DMS79 treated with DMSO at 0.1 percent for 48 hours (cell line): ENCODE measurements at regions not wholly inside any gene's neighbourhood (a gene's known extent, or its start where the extent isn't known, plus 50 kb on each side); places are given as distances from the start of the nearest gene placed in this dataset.

ENCODE experiments used
- DNase-seq: peaks from one replicate; lab custom pipeline; 2025; lab: John Stamatoyannopoulos, UW

DNA sequence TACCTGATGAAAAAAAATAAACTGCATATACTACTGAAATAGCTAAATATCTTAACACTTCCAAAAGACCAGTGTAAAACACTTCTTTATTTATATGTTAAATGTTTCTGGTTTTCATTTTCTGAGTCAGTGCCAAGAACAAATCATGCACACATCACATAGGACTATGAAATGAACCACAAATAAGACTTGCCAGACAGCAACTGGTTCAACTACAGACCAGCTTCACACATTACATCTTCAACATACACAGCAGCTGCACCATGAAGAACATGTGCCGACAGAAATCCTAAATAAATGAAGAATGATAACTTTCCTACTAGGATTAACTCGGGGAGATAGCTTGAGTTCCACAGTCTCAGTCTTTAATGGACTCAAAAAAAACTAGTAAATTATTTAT lies 168.3 kb upstream of the STXBP5 start:
- DNase-seq: no peak

DNA sequence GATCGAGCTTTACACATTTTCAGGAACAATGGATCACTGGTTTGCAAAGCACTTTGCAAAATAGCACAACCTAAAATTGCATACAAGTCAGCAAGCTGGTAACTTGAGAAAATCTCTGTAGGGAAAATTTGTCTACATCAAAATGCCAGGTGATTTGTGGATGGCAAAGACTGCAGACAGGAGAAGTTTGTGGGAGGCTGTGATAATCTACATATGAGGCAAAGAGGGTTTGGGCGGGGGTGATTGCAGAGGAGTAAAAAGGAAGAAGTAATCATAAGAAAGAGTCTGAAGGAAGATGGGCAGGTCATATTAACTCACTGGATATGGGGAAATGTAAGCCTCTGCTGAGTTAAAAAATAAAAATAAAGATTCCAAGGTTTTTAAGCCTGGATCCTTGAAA lies 166.3 kb upstream of the STXBP5 start:
- no peak for DNase-seq

DNA sequence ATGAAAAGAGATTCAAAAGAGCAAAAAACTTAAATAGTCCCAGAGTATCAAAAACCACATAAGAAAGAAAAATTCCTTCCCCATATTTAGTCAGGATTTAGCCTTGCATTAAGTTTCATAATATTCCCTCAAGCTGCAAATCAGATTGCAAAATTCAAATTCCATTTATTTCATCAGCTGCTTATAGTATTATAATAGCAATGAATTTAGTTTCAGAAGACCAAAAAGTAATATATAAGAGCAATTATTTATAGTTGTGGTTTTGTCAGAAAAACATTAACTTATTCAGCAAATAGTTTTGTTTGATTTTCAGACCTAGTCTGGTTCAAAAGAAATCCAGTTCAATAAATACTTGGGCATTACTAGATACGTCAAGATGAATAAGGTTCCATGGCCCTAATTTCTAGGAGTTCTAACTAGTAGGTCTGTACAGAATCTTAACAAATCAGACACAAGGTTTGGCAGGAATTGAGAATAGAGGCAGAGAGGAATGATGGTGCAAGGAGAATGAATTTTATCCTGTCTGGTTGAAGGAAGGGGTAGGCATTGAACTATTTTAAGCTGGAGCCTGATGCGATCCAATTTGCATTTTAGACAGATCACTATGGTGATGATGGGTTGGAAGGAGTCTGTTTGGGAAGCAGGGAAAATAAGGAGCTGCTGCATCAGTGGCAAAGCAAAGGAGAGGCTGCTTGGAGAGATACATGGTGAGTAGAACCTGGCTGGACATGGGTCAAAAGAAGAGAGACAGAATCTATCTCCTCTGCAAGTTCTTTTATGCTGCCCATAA lies 163.9 kb upstream of the STXBP5 start:
- DNase-seq: no peak

DNA sequence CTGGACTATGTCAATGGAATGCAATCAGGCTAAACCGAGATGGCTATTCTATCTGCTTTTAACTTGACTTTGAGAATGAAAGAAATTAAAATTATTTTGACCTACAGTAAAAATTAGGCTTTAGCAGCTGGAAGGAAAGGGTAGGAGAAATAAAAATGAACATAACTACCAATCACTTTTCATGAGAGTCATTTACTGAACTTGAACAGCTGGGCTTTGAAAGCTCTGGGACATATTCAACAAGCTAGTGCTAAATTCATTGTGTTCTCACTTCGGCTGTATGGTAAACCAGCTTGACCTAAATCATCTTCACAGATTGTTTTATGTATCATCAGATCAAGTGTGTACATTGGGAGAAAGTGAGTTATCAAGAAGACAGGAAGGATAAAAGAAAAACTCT lies 161.5 kb upstream of the STXBP5 start:
- no peak for DNase-seq

DNA sequence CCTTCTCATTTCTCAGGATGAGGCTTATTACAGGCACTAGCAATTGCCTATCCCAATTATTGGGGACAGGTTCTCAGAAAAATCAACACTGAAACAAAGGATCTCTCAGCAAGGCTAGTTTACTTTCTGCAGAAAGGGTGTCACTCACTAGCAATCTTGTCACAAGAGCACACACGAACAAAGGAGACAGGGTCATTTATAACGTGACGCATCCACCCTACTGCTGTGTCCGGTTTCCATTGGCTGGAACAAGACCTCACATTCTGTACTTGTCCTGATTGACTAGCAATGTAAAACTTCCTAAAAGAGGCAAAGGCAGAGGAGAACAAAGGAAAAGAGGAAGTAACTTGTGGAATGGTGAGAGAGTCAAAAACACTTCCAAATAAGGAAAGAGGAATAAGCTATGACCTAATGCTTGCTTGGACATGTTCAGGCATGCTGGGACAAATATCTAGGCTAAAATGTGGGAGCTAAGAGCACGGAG lies 160.2 kb upstream of the STXBP5 start:
- DNase-seq: no peak

DNA sequence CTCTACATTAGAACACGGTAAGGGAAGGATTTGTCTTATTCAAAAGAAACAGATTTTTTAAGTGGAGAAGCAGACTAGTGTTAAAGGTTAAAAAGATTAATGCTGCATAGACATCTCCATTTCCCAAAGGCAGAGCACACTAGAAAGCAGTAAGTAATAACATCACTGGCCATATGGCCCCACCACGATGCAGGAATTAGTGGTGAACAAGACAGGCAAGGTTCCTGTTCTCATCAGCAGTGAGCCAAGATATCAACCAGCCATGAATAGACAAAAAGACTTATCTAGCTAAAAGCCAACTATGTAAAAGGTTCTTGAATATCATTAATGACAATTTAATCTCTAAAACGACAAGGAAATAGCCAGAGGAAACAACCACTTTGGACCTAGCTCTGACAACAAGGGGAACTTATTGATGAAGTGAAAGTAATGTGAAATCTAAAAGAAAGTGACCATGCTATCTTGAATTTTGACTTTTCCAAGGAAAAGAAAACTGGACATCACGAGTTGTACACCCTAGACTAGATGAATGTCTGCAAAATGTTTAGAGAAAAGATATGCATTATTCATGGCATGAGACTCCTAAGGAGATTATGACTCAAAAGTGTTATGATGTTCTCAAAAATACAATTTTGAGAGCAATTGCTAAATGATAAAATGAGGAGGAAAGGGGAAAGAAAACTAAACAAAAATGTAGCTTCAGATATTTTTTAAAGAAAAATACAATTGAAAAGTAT lies 157.9 kb upstream of the STXBP5 start:
- no peak for DNase-seq

DNA sequence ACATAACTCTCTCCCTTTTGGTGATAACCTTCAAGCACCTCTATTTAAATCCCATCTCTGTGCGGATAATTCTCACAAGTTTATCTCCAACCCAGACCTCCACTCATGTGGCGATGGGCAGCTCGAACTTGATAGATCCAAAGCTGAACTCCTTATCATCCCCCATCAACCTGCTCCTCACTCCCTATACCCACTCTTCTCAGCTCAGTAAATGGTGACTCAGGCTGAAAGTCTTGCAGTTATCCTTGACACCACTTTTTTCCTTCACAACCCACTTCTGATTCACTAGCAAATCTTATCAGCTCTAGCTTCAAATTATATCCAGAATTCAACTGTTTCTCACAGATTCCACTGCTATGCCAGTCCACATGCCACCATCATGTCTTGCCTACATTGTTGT lies 155.3 kb upstream of the STXBP5 start:
- no peak for DNase-seq

DNA sequence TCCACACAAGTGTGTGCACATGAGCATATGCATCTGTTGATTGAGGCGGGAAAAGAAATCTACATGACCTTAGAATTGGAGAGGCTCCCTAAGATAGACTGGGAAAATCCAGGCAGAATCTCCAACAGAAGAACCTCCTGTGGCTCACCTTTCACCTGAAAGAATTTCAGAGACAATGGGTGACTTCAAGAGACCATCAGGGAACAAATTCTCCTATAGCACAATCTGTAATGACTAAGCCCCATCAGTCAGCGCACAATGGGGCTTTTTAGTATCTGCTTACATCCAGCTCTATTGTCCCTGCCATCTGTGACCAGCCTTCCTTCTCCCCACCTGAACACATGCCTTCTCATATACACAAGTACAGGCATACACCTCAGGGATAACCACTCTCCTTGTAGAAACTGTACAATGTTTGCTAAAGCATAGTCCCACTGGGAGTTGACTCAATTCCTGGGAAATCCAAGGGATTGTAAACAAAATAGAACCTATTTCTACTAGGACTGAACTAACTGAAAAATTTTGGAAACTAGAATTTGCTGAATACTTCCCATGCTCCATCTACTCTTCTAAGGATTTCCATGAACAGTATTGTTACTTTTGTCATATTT lies 150.8 kb upstream of the STXBP5 start:
- no peak for DNase-seq

DNA sequence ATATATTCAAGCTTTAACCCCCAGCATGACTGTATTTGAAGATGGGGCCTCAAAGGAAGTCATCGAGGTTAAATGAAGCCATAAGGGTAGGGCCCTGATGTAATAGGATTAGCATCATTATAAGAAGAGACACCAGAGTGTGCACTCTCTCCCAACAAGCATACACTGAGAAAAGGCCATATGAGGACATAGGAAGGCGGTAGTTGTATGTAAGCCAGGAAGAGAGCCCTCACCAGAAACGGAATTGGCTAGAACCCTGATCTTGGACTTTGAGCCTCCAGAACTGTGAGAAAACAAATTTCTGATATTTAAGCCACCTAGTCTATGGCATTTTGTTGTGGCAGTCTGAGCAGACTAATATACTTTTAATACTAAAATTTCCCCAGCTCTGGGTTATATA lies 150.1 kb upstream of the STXBP5 start:
- DNase-seq: no peak

DNA sequence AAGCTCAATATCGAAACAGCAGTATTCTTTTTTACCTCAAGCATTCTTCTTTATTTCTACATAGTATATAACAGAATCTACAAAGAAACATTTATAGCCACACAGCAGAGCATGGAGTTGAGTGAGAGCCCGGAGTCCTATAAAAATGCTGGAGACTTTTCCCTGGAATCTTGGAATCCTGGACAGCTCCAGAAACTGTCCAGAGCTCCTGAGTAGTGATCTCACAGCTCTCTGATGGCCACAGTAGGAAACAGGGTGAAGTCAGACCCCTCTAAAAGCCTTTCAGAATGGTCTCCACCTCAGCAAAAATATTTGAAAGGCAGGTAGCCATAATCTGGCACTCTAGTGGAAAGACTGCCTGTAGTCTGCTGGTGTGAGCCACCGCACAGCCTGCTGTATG lies 149.3 kb upstream of the STXBP5 start:
- no peak for DNase-seq

DNA sequence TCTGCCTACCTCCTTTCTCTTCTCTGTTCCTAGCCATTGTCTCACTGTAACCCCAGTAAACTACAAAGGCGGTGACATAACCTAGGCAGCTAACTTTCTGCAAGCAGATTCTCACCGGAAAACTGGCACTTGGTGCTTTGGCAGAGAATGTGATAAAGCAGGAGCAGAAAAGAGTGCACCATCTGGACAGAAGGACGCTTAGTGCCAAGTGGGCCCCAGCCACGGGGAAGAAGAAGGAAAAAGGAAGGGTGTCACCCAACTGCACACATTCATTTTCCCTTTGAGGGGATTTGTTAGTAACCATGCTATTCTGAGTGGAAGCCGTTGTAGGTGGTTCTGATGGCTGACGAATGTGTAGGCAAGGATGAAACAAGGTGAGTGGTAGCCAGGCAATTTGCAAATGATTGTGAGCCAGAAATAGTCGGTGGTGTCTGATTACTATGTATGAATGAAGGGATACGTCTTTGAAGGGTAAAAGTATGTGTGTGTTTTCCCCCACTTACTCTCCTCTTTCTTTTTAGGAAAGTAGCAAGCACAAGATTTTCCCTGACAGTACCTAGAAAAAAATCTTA lies 148.3 kb upstream of the STXBP5 start:
- no peak for DNase-seq

DNA sequence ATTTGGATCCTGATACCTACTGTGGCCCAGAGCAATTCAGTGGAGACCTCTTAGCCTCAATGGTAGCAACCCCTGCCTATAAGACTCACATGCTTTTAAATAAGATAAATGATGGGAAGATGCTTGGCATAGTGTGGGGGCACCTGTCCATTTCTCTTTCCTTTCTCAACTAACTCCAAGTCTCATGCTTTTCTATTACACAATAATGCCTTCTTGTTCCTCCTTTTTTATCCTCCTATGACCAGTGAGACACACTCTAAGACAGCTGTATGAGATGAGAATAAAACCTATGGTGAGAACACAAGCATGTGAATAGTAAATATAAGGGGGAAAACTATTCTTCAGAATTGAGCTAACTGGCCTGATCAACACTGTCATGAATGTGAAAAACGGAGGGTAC lies 147.0 kb upstream of the STXBP5 start:
- DNase-seq: no peak

DNA sequence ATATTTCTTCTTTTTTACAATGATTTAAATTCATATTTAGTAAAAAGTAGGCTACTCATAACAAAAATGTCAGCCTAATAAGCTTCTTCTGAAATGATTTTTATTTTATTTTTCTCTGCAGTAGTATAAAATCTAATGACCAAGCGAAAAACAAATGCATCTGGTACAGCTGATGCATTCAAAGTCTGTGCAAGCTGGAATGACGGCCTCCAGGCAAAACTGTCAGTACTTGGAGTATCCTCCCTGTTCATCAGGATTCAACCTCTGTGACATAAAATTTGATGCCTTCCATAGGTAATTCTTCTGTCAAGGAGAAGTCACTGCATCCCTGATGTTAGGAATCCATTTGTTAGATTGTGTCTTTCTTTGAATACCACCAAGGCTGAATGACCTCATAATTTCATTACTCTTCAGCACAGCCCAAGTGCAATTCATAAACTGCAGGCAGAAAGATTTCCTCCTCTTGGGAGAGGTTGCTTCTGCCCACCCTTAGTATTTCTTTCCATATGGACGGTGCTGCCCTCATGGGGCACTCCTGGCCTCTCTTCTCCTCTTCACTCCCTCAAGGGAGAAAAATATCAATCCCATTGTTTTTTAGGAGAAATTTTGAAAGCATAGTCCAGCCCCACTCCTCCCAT lies 146.4 kb upstream of the STXBP5 start:
- no peak for DNase-seq

DNA sequence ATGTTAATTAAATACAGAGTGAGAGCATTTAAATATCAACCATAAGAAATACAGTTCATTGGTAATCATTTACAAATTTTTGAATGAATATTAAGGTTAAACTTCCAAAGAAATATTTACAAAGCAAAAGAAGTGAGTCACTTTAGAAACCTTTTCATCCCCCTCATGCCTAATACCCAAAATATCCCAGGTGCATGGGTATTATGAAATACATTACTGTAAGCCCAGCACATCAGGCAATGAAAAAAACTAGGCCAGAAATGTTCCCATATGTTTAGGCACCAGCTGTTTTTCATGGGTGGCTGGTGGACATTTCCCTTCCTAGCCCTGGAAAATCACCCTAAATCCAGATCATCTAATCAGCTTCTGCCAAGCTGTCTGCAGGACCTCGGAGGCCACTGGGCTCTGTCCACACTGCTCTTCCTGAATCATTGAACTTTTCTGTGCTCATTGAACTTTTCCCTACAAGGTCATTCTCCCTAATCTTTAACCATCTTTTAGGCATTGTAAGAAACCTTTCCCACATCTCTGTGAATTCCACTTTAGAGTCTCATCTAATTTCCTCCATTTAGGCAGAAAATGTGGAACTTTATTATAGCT lies 145.3 kb upstream of the STXBP5 start:
- no peak for DNase-seq

DNA sequence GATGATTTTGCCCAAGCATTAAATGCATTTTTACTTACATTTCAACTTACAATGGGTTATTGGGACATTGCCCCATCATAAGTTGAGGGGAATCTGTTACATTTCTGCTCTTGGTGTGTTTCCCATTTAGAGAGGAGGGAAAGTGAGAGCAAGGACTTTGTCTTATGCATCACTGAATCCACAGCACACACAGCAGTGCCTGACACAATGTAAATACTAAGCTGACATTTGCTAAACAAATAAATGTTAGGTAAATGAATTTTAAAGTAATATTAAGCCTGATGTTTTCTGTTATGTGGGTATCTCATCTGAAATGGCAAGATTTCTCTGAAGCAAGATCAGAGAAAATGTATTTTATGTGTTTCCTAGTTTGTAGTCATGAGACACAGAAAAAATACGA lies 143.6 kb upstream of the STXBP5 start:
- DNase-seq: no peak

DNA sequence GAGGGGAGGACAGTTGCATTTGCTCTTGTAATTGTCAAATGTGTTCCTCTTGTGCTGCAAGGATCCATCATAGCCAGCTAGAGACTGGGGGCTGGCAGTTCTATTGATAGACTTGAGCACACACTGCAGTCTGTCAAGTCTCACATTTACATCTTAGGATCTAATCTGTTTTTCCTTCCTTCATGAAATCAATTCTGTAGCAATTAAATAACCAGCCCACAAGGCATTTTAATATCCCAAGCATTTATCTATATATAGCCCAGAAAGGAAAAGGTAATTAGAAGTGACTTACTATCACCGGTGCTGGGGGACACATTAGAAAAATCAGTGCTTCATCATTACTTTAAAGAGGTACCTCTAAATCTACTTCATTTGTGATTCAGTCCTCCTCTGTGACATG lies 143.0 kb upstream of the STXBP5 start:
- no peak for DNase-seq

DNA sequence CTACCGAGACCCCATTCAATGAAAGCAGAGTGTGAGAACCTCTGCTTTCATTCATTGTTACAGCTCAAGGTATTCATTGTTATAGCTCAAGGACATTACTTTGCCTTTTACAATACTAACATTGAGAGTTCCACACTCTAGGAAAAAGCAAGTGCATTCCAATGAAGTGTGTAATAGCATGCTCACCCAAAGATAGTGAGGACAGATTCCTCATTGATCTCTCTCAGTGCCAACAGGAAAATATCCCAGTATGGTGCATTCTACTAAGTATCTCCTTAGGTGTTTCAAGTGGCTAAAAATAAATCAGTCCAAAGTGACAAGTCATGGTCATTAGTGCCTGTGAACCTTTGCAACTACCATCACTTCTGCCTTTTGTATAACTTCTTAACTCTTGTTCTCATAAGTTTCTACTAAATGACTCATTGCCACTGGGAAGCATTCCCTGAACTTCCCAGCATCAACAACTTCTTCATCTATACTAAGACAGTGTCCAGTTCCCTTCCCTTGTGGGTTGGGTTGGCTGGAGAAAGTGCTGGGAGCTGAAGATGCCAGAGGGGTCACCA lies 140.7 kb upstream of the STXBP5 start:
- no peak for DNase-seq

DNA sequence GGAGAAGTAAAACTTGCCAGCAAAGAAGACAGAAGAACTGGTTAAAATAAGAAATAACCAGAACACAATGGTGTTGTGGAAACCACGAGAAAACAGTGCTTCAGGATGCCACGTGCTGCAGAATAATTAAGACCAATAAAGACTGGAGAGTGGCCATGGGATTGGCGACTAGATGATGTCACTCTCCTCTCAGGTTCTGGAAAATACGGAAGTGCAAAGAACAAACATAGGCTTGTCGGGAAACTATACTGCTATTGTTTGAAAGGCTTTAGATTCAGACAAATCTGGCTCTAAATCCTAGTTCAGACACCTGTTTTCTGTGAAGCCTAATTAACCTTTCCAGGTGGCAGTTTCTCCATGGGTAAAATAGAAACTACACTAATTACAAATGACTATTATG lies 138.4 kb upstream of the STXBP5 start:
- DNase-seq: no peak

DNA sequence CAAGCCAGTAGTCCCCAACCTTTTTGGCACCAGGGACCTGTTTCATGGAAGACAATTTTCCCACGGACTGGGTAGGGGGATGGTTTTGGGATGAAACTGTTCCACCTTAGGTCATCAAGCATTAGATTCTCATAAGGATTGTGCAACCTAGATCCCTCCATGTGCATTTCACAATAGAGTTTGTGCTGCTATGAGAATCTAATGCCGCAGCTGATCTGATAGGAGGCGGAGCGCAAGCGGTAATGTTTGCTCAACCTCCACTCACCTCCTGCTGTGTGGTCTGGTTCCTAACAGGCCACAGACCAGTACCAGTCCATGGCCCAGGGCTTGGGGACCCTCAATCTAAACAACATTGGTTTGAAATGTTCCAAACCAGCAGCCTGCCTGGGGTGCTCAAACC lies 137.0 kb upstream of the STXBP5 start:
- no peak for DNase-seq

DNA sequence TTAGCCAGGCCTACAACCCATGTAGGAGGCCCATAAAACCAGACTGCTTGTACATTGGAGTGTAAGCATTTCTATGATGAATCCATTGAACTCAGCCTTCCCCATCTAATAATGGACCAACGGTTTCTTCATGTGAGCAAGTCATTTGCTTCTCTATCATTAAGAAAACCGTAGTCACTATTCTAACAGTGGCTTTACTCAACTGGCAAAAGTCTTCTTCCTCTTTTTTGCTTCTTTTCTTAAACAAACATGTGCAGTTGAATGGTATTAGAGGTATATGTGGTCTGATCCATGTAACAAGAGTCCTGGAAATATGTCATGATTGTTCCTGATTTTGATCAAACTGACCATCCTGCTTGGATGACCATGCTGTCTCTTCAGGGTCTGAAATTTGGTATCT lies 132.4 kb upstream of the STXBP5 start:
- DNase-seq: no peak

DNA sequence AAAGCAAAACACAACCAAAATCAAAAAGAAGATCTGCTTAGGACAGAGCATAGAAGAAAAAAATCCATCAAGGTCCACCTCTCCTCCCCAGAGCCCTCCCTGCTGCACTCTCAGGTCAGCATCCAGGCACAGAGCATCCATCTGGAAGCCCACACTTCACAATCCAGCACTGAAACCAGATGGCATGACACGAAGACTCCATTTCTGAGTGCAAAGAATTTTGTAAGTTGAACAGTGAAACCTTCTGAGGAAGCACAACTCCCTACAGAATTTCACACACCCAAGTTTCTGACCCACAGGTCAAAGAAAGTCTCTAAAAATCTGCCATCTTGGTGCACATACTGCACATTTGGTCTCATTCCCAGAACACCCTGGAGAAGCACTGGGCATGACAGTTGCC lies 128.8 kb upstream of the STXBP5 start:
- DNase-seq: no peak

DNA sequence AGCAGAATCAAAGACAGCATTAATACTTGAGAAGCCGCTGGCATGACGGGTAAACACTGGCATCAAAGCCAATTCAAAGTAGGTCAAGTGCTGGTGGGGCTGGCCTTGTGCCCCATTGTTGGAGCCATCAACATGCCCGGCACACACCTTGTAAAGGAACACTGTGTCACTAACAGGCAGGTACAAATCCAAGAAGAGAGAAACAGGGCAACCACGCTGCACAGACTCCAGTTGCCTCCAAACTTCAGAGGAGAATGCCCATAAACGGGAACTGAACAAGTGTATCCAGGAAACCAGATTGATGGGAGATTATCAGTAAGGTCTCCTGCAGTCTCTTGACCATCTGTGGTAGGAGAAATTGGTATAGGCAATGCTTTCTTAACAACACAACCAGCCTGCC lies 127.0 kb upstream of the STXBP5 start:
- peak; percentile 1 for DNase-seq
